Keratinocyte (primary cell): ENCODE measurements at regions not wholly inside any gene's neighbourhood (a gene's known extent, or its start where the extent isn't known, plus 50 kb on each side); places are given as distances from the start of the nearest gene placed in this dataset.

Experiments
- DNase-seq: peaks from one replicate; pipeline ENCODE4 v3.0.0-alpha.2; 2011; ENCODE audit warnings: low read depth, missing footprints, low spot score
- FAIRE-seq: peaks from 2 replicates; lab custom pipeline; 2011; peaks lifted over from hg19 to GRCh38; lab: Jason Lieb, UNC
- H2AFZ ChIP-seq: 2 replicates; pipeline ENCODE4 v1.6.0; 2012; ENCODE audit warnings: low read length, control low read depth, inconsistent platforms; ENCODE audit not compliant: control insufficient read depth
- H3K27ac ChIP-seq: 2 replicates; pipeline ENCODE4 v1.5.1; 2011; ENCODE audit warnings: low read length; ENCODE audit not compliant: control insufficient read depth, insufficient read depth
- H3K27me3 ChIP-seq: 3 replicates; pipeline ENCODE4 v1.6.0; 2011; ENCODE audit warnings: low read length; ENCODE audit not compliant: control insufficient read depth, insufficient read depth; ENCODE audit errors: extremely low read depth
- H3K36me3 ChIP-seq, 2 experiments: 2 replicates in 1 of 2; 3 replicates in 1 of 2; pipeline ENCODE4 v1.5.1; 2011; ENCODE audit warnings: low read length in 2 of 2, mild to moderate bottlenecking in 1 of 2; ENCODE audit not compliant: control insufficient read depth in 2 of 2, insufficient read depth in 2 of 2; ENCODE audit errors: extremely low read depth in 1 of 2
- H3K4me1 ChIP-seq: 3 replicates; pipeline ENCODE4 v1.5.1; 2011; ENCODE audit warnings: low read length; ENCODE audit not compliant: control insufficient read depth, insufficient read depth; ENCODE audit errors: extremely low read depth
- H3K4me2 ChIP-seq: 3 replicates; pipeline ENCODE4 v1.6.0; 2011; ENCODE audit warnings: low read depth, low read length; ENCODE audit not compliant: control insufficient read depth, insufficient read depth; ENCODE audit errors: extremely low read depth
- H3K4me3 ChIP-seq, 3 experiments: fragments of 200-600 bp in 1 of 3; sonication (generic) in 1 of 3; 2 replicates in 2 of 3; 3 replicates in 1 of 3; pipeline ENCODE4 v1.5.1; 2011 to 2016; ENCODE audit warnings: low read length in 3 of 3, mild to moderate bottlenecking in 3 of 3, control low read depth in 2 of 3, inconsistent platforms in 1 of 3, low read depth in 1 of 3, mixed read lengths in 1 of 3, mixed run types in 1 of 3, moderate library complexity in 1 of 3; ENCODE audit not compliant: control insufficient read depth in 2 of 3, insufficient read depth in 2 of 3; ENCODE audit errors: extremely low read depth in 1 of 3
- H3K79me2 ChIP-seq: 2 replicates; pipeline ENCODE4 v1.6.0; 2012; ENCODE audit warnings: low read length; ENCODE audit not compliant: control insufficient read depth, insufficient read depth
- H3K9ac ChIP-seq: 3 replicates; pipeline ENCODE4 v1.6.0; 2011; ENCODE audit warnings: low read length; ENCODE audit not compliant: control insufficient read depth, insufficient read depth; ENCODE audit errors: extremely low read depth
- H3K9me1 ChIP-seq: 3 replicates; pipeline ENCODE4 v1.6.0; 2011; ENCODE audit warnings: low read length; ENCODE audit not compliant: control insufficient read depth, insufficient read depth; ENCODE audit errors: extremely low read depth
- H3K9me3 ChIP-seq: 2 replicates; pipeline ENCODE4 v1.5.1; 2012; ENCODE audit warnings: low read depth, low read length; ENCODE audit not compliant: control insufficient read depth
- H4K20me1 ChIP-seq: 3 replicates; pipeline ENCODE4 v1.6.0; 2011; ENCODE audit warnings: low read length; ENCODE audit not compliant: control insufficient read depth, insufficient read depth; ENCODE audit errors: extremely low read depth
- CTCF ChIP-seq, 3 experiments: IDR thresholded peaks in 1 of 3; conservative IDR thresholded peaks in 1 of 3; optimal IDR thresholded peaks in 1 of 3; 2 replicates in 2 of 3; 3 replicates in 1 of 3; pipeline versions ENCODE3 to v1.5.1; 2011; ENCODE audit warnings: low read length in 3 of 3, mild to moderate bottlenecking in 3 of 3, moderate library complexity in 2 of 3, control low read depth in 1 of 3, inconsistent platforms in 1 of 3; ENCODE audit not compliant: insufficient read depth in 2 of 3; ENCODE audit errors: extremely low read depth in 1 of 3
- EZH2 ChIP-seq: IDR thresholded peaks from one replicate; pipeline ENCODE4 v1.6.1; 2012; ENCODE audit warnings: inconsistent platforms, mild to moderate bottlenecking, low read length, moderate library complexity
- dilution Hi-C: fragments of 300-500 bp; cut with MboI; formaldehyde crosslinking; loops from one replicate; pipeline ENCODE4 v1.7.0; 2020; ENCODE audit warnings: low sequenced_read_pairs; ENCODE audit not compliant: extremely low pct_ligation_motif_present

GRCh38 chr16:49036126-49036525 lies 245.5 kb downstream of the CBLN1 start:
- Histone ChIP-seq H3K4me1 (no peaks in the 10 kb centered on the region), H3K9ac (no peak overlapping the region), H2AFZ (no peak overlapping the region), H3K36me3 (no peaks in the 10 kb centered on the region), H3K4me3 (no peak overlapping the region), H3K27ac (no peak overlapping the region), H3K4me2 (no peak overlapping the region), H3K9me3 (no peaks in the 10 kb centered on the region), H3K9me1 (no peaks in the 10 kb centered on the region), H3K79me2 (no peaks in the 10 kb centered on the region), H3K27me3 (no peaks in the 10 kb centered on the region), H4K20me1 (no peaks in the 10 kb centered on the region)
- no peak for TF ChIP-seq CTCF (optimal IDR thresholded peaks at IDR 0.05 in 1 of 3, IDR thresholded peaks at IDR 0.05 in 1 of 3, conservative IDR thresholded peaks at IDR 0.05 in 1 of 3; ENCODE audit: extremely low read depth in 1 of 3, insufficient read depth in 2 of 3, low read length in 3 of 3)
- no peak for TF ChIP-seq EZH2
- FAIRE-seq (no peak), DNase-seq (no peak)
- dilution Hi-C loops = no loop called here

- no peak for FAIRE-seq
- dilution Hi-C loops = no loop called here
- H3K4me3 ChIP-seq = no peak overlapping the region
- no peaks in the 10 kb centered on the region for H4K20me1 ChIP-seq
- no peaks in the 10 kb centered on the region for H3K9me1 ChIP-seq
- no peak overlapping the region for H3K4me2 ChIP-seq
- H3K79me2 ChIP-seq = no peaks in the 10 kb centered on the region
- H3K27me3 ChIP-seq = no peaks in the 10 kb centered on the region
- no peak for TF ChIP-seq EZH2
- no peak for TF ChIP-seq CTCF (optimal IDR thresholded peaks at IDR 0.05 in 1 of 3, IDR thresholded peaks at IDR 0.05 in 1 of 3, conservative IDR thresholded peaks at IDR 0.05 in 1 of 3; ENCODE audit: extremely low read depth in 1 of 3, insufficient read depth in 2 of 3, low read length in 3 of 3)
- no peak overlapping the region for H3K27ac ChIP-seq
- H2AFZ ChIP-seq = no peak overlapping the region
- H3K4me1 ChIP-seq = peaks cover 27% of the 10 kb centered on the region
- no peak overlapping the region for H3K9ac ChIP-seq
- DNase-seq = no peak
- no peaks in the 10 kb centered on the region for H3K9me3 ChIP-seq
- H3K36me3 ChIP-seq = no peaks in the 10 kb centered on the region
Measured at GRCh38 chr16:49027420-49027819, 254.2 kb downstream of the CBLN1 start.
